Endodermal cell (in vitro differentiated cells): ENCODE measurements at regions not wholly inside any gene's neighbourhood (a gene's known extent, or its start where the extent isn't known, plus 50 kb on each side); places are given as distances from the start of the nearest gene placed in this dataset.
"Not testable (repeated sequence)": the region's sequence is repeated elsewhere in the genome, so short reads cannot be mapped to it uniquely, and the experiment has no call there.

ENCODE experiments used
- DNase-seq: peaks from one replicate; pipeline ENCODE4 v3.0.0-alpha.2; 2017
- H3K27ac ChIP-seq: 2 replicates; pipeline ENCODE4 v1.5.1; 2013; ENCODE audit warnings: mild to moderate bottlenecking, low read depth, low read length, moderate library complexity
- H3K27me3 ChIP-seq: 2 replicates; pipeline ENCODE4 v1.6.1; 2013; ENCODE audit warnings: mild to moderate bottlenecking, low read length, moderate library complexity; ENCODE audit not compliant: insufficient read depth, control insufficient read depth, poor library complexity, severe bottlenecking
- H3K36me3 ChIP-seq: 2 replicates; pipeline ENCODE4 v1.7.0; 2013; ENCODE audit warnings: mild to moderate bottlenecking, low read length, moderate library complexity; ENCODE audit not compliant: control insufficient read depth, insufficient read depth
- H3K4me1 ChIP-seq: one replicate; pipeline ENCODE4 v1.7.0; 2013; ENCODE audit warnings: low read length; ENCODE audit not compliant: control insufficient read depth, insufficient read depth
- H3K4me3 ChIP-seq: 2 replicates; pipeline ENCODE4 v1.5.1; 2013; ENCODE audit warnings: mild to moderate bottlenecking, low read length, moderate library complexity
- H3K9ac ChIP-seq: 2 replicates; pipeline ENCODE4 v1.6.1; 2013; ENCODE audit warnings: mild to moderate bottlenecking, low read length, moderate library complexity; ENCODE audit not compliant: poor library complexity, severe bottlenecking; ENCODE audit errors: extremely low read depth
- H3K9me3 ChIP-seq: 2 replicates; pipeline ENCODE4 v1.6.1; 2013; ENCODE audit warnings: mild to moderate bottlenecking, low read length, moderate library complexity; ENCODE audit not compliant: control insufficient read depth
- H3K27ac Mint-ChIP-seq: 2 replicates; pipeline ENCODE4 v1.8.0; 2020; ENCODE audit warnings: mixed read lengths
- H3K27me3 Mint-ChIP-seq: 2 replicates; pipeline ENCODE4 v1.8.0; 2021; ENCODE audit warnings: mild to moderate bottlenecking, mixed read lengths; ENCODE audit not compliant: insufficient read depth
- H3K36me3 Mint-ChIP-seq: 2 replicates; pipeline ENCODE4 v1.8.0; 2020; ENCODE audit warnings: low read depth, mixed read lengths
- H3K4me1 Mint-ChIP-seq: 2 replicates; pipeline ENCODE4 v1.8.0; 2020; ENCODE audit warnings: mixed read lengths
- H3K4me3 Mint-ChIP-seq: 2 replicates; pipeline ENCODE4 v1.8.0; 2020; ENCODE audit warnings: mild to moderate bottlenecking, moderate library complexity, mixed read lengths
- H3K9me3 Mint-ChIP-seq: 2 replicates; pipeline ENCODE4 v1.8.0; 2020; ENCODE audit warnings: mild to moderate bottlenecking, mixed read lengths
- CTCF ChIP-seq: fragments of 200-600 bp; sonication (generic); conservative IDR thresholded peaks from 2 replicates; pipeline ENCODE4 v1.5.0; 2021; ENCODE audit warnings: antibody characterized with exemption, mild to moderate bottlenecking
- WGBS, 2 experiments: methylation state at CpG; one replicate each; pipeline versions ENCODE4 v1.1.5 to v1.1.7; 2013; ENCODE audit warnings: missing lambda C conversion rate in 2 of 2, mixed read lengths in 1 of 2; ENCODE audit not compliant: insufficient coverage in 1 of 2, insufficient read length in 1 of 2; 5-methylcytosine and 5-hydroxymethylcytosine counted together

DNA sequence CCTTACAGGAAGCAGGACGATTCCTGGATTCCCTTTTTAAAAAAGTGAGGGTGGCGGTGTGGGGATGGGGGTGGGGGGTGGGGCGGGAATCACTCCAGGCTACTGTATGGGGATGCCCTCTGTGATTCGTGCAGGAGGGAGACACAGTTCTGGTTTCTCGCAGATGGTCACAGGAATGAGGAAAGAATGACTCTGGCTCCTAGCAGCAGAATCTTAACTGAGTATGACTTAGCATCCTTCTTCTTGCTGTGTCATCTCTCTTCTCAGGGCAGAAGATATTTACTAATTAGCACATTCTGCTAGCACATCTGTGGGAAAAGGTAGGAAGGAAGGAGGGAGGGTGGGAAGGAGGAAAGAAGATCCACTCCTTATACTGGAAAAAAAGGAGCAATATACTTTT lies 78.8 kb upstream of the GPR39 start:
- H3K9me3 Mint-ChIP-seq, H3K4me3 ChIP-seq, DNase-seq, H3K27me3 Mint-ChIP-seq, H3K27me3 ChIP-seq, H3K4me3 Mint-ChIP-seq, H3K27ac ChIP-seq, H3K4me1 Mint-ChIP-seq, H3K36me3 ChIP-seq, H3K9ac ChIP-seq, H3K27ac Mint-ChIP-seq, H3K4me1 ChIP-seq, H3K9me3 ChIP-seq, H3K36me3 Mint-ChIP-seq: not testable (repeated sequence)
- 44 to 87% methylated on average over 2 of the region's 5 CpGs for WGBS, 2 experiments

DNA sequence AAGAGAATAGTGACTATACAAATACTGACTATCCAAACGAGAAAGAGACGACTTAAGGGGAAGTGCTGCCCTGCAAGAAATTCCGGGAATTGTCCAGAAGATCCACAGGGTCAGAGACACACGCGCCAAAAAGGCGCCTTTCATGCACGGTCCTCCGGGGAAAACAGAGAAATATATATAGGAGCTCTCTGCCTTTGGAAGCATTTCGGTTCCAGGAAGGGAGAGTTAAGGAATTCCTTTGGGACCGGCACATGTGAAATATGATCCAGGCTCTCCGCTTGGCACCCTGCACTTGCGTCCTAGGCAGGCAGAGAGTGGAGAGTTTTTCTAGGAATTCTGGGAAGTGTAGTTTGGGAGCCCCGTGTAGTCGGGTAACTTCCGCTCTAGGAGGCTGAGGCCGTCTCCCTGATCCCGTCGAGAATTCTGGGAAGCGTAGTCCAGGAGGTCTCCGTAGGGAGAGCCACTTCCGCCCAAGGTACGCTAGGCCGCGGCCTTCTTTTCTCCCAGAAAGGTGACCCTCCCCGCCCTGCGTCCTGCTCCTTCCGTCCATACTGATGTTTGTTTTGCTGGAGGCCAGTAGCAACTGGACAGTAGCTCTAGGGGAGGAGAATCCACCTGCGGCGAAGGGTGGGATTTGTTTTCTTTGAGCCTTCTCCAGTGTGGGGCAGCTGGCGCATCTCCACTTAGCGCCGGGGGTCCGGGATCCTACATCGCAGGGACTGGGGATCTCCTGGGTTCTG lies 69.4 kb upstream of the GPR39 start:
- H3K4me3 ChIP-seq: peak overlapping the region; percentile 83
- Mint-ChIP-seq H3K27ac (peak overlapping the region; percentile 91), H3K4me3 (peak overlapping the region; percentile 74)
- 0 to 13% methylated on average over 6 to 33 of the region's 34 CpGs for WGBS, 2 experiments
- not testable (repeated sequence) for H3K9me3 Mint-ChIP-seq, H3K36me3 ChIP-seq, H3K4me1 Mint-ChIP-seq, H3K9me3 ChIP-seq, H3K27me3 ChIP-seq, H3K36me3 Mint-ChIP-seq, H3K27ac ChIP-seq, H3K27me3 Mint-ChIP-seq, H3K4me1 ChIP-seq, H3K9ac ChIP-seq
- DNase-seq: peak; percentile 89

DNA sequence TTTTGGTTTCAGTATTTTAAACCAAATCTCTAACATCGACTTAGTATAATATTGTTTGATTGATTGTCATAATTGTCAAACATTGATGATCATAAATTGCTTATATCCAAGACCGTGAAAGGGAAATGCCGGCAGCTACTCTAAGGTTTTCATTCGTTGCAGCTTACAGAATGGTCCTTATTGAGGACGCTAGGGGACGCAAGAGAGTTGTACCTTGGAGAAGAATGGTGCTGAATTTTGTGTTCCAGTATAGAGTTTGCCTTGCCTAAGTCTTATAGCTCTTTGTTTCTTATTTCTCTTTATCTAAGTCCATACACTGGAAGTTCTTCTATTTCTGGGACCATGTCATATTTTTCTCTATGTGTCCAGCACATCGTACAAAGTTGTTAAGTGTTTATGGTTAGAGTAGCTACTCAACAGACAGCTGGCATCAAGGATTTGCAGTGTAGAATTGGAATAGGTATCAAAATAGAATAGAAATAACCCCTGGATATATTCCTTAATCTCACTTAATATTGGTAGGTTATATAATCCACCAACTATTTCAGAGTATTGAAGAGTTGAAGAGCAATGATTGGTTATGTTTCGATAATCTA lies 67.4 kb upstream of the GPR39 start:
- H3K4me3 ChIP-seq, H3K36me3 ChIP-seq, H3K4me1 Mint-ChIP-seq, H3K4me3 Mint-ChIP-seq, H3K27me3 ChIP-seq, H3K9me3 Mint-ChIP-seq, H3K4me1 ChIP-seq, H3K27me3 Mint-ChIP-seq, H3K36me3 Mint-ChIP-seq, H3K9me3 ChIP-seq, H3K27ac Mint-ChIP-seq, H3K9ac ChIP-seq, H3K27ac ChIP-seq: not testable (repeated sequence)
- peak; percentile 76 for DNase-seq
- peak; percentile 88 for TF ChIP-seq CTCF
- WGBS, 2 experiments: 20% methylated on average over 6 of the region's 8 CpGs; no CpG with 5 or more reads in 1 of the 2 experiments

- H3K4me1 ChIP-seq, H3K9ac ChIP-seq, H3K36me3 Mint-ChIP-seq, H3K27ac ChIP-seq, H3K27me3 ChIP-seq, H3K4me1 Mint-ChIP-seq, H3K9me3 Mint-ChIP-seq, DNase-seq, H3K27ac Mint-ChIP-seq, H3K36me3 ChIP-seq, H3K27me3 Mint-ChIP-seq, H3K9me3 ChIP-seq, H3K4me3 ChIP-seq: not testable (repeated sequence)
- 75% methylated on average over 3 of the region's 4 CpGs; no CpG with 5 or more reads in 1 of the 2 experiments for WGBS, 2 experiments
- peak overlapping the region; percentile 56 for H3K4me3 Mint-ChIP-seq
Measured at GRCh38 chr2:132351668-132352067, 64.9 kb upstream of the GPR39 start.

GRCh38 chr2:132352481-132353001 lies 64.1 kb upstream of the GPR39 start:
- not testable (repeated sequence) for H3K9ac ChIP-seq, H3K4me3 ChIP-seq, H3K4me1 Mint-ChIP-seq, H3K9me3 ChIP-seq, H3K27ac Mint-ChIP-seq, H3K4me1 ChIP-seq, H3K27ac ChIP-seq, H3K36me3 Mint-ChIP-seq, H3K27me3 Mint-ChIP-seq, H3K9me3 Mint-ChIP-seq, H3K36me3 ChIP-seq, H3K27me3 ChIP-seq
- peak; percentile 88 for DNase-seq
- H3K4me3 Mint-ChIP-seq: peak overlapping the region; percentile 56
- 5 to 12% methylated on average over 13 to 44 of the region's 44 CpGs for WGBS, 2 experiments

DNA sequence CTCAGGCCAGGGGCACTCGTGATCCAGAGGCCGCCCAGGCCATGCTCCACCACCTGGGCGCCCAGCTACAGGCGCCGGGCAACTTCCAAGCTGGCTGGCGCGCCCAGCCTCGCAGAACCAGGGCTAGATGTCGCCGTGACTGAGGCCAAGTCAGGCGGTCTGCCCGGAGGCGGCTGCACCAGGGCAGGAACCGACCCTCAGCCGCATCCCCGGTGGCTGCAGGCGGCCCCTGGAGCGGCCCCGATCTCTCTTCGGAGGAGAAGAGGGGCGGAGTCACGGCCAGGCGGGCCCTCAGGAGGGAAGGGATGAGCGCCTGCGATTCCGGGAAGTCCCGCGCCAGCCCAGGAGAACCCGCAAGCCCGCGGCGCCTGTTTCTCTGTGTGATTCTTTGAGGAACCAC lies 63.2 kb upstream of the GPR39 start:
- not testable (repeated sequence) for H3K4me1 Mint-ChIP-seq, H3K36me3 ChIP-seq, H3K27me3 ChIP-seq, H3K9me3 Mint-ChIP-seq, H3K27me3 Mint-ChIP-seq, H3K27ac ChIP-seq, H3K36me3 Mint-ChIP-seq, H3K9me3 ChIP-seq, H3K4me1 ChIP-seq, H3K27ac Mint-ChIP-seq, H3K9ac ChIP-seq
- 0 to 5% methylated on average over 5 to 30 of the region's 32 CpGs for WGBS, 2 experiments
- peak overlapping the region; percentile 60 for H3K4me3 ChIP-seq
- DNase-seq: peak; percentile 89
- peak overlapping the region; percentile 56 for H3K4me3 Mint-ChIP-seq
